ACC112 (cell line): ENCODE measurements at regions not wholly inside any gene's neighbourhood (a gene's known extent, or its start where the extent isn't known, plus 50 kb on each side); places are given as distances from the start of the nearest gene placed in this dataset.

Source experiments
- H2AFZ ChIP-seq: fragments of 200-600 bp; sonication (generic); one replicate; pipeline ENCODE4 v1.6.0; 2017; ENCODE audit warnings: antibody characterized with exemption, low read length; ENCODE audit not compliant: unreplicated experiment
- H3K27ac ChIP-seq: fragments of 200-600 bp; sonication (generic); 2 replicates; pipeline ENCODE4 v1.5.1; 2014; ENCODE audit warnings: low read depth, mild to moderate bottlenecking, antibody characterized with exemption, low read length, moderate library complexity
- H3K27me3 ChIP-seq: fragments of 200-600 bp; sonication (generic); 2 replicates; pipeline ENCODE4 v1.6.1; 2014; ENCODE audit warnings: mild to moderate bottlenecking, antibody characterized with exemption, low read length, moderate library complexity, mixed read lengths; ENCODE audit not compliant: insufficient read depth
- H3K36me3 ChIP-seq: fragments of 200-600 bp; sonication (generic); 2 replicates; pipeline ENCODE4 v1.6.1; 2016; ENCODE audit warnings: mild to moderate bottlenecking, antibody characterized with exemption, low read length, moderate library complexity, mixed read lengths; ENCODE audit not compliant: insufficient read depth
- H3K4me1 ChIP-seq: fragments of 200-600 bp; sonication (generic); one replicate; pipeline ENCODE4 v1.6.1; 2016; ENCODE audit warnings: low read length, mixed read lengths; ENCODE audit not compliant: insufficient read depth, unreplicated experiment, control insufficient read depth
- H3K4me3 ChIP-seq: fragments of 200-600 bp; sonication (generic); 2 replicates; pipeline ENCODE4 v1.5.1; 2014; ENCODE audit warnings: mild to moderate bottlenecking, low read depth, low read length
- H3K79me2 ChIP-seq: fragments of 200-600 bp; sonication (generic); one replicate; pipeline ENCODE4 v1.6.0; 2016; ENCODE audit warnings: low read length; ENCODE audit not compliant: control insufficient read depth, unreplicated experiment, insufficient read depth

DNA sequence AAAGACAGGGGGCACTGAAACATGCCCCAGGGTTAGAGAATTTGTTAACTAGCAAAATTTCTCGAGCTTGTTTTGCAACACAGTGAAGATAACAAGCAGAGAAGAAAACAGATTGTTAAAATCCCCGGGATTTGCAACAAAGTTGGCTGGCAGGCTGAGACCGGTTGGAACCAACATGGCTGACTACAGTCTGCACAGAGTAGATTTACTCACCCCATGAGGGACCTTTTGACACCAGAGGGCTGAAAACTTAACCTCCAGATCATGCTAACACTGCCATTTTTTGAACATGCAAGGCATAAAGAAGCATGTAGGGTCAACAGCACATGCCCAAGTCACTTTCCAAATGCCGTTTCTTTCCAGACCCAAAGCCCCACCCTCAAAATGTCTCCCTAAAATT is 95.2 kb upstream of the TMEM26 start:
- Histone ChIP-seq H3K27ac (no peak overlapping the region), H3K27me3 (no peaks in the 10 kb centered on the region), H3K4me1 (no peaks in the 10 kb centered on the region), H3K79me2 (no peaks in the 10 kb centered on the region), H3K4me3 (no peak overlapping the region), H3K36me3 (no peaks in the 10 kb centered on the region), H2AFZ (no peak overlapping the region)

DNA sequence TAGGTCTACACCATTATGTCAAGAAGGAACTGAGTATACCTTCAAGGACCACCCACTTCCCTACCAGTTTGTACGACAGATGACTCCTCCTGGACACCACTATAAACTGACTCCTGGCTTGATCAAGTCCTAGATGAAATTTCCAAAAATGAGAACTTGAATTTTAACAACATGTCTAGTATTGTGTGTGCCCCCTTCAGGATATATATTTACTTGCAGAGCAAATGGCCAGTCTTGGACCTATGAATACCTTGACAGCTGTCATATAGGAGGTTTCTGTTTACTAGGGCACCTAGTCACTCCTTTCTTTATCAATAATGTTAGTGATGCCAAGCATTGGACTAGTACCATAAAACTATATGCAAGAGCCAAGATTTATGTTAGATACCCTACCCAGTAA is 94.1 kb upstream of the TMEM26 start:
- no peaks in the 10 kb centered on the region for H3K27me3 ChIP-seq
- no peaks in the 10 kb centered on the region for H3K79me2 ChIP-seq
- H3K36me3 ChIP-seq, result no peaks in the 10 kb centered on the region
- no peak overlapping the region for H3K4me3 ChIP-seq
- no peak overlapping the region for H3K27ac ChIP-seq
- no peak overlapping the region for H2AFZ ChIP-seq
- no peaks in the 10 kb centered on the region for H3K4me1 ChIP-seq

DNA sequence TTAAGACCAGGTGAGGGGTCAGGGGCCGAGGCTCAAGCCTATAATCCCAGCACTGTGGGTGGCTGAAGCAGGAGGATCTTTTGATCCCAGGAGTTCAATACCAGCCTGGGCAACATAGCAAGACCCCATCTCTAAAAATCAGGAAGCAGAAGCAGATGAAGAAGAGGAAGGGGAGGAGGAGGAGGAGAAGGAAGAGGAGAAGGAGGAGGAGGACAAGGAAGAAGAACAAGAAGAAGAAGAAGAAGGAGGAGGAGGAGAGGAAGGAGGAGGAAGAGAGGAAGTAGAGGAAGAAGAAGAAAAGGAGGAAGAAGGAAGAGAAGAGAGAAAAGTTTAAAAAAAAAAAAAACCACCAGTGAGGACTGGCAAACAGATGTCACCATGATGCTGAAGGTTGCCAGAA is 92.0 kb upstream of the TMEM26 start:
- H3K36me3 ChIP-seq, result no peaks in the 10 kb centered on the region
- no peak overlapping the region for H3K4me3 ChIP-seq
- H2AFZ ChIP-seq, result no peak overlapping the region
- no peaks in the 10 kb centered on the region for H3K79me2 ChIP-seq
- no peak overlapping the region for H3K27ac ChIP-seq
- no peaks in the 10 kb centered on the region for H3K27me3 ChIP-seq
- H3K4me1 ChIP-seq, result no peaks in the 10 kb centered on the region

DNA sequence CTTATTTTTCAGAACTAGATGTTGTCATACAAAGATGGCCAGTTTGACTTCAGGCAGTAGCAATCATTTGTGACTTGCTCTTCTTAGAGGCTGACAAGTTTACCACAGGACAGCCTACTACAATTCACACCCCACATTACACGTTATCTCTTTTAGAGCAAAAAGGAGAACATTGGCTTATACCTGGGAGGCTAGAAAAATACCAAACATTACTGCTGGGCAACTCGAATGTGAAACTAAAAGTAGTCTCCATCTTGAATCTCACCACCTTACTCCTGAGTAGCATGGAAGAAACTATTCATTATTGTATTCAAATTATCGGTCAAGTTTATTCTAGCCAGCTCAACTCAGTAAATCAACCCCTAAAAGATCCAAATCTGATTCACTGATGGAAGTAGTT is 90.7 kb upstream of the TMEM26 start:
- Histone ChIP-seq H3K4me3 (no peak overlapping the region), H2AFZ (no peak overlapping the region), H3K79me2 (no peaks in the 10 kb centered on the region), H3K4me1 (no peaks in the 10 kb centered on the region), H3K27ac (no peak overlapping the region), H3K36me3 (no peaks in the 10 kb centered on the region), H3K27me3 (no peaks in the 10 kb centered on the region)

DNA sequence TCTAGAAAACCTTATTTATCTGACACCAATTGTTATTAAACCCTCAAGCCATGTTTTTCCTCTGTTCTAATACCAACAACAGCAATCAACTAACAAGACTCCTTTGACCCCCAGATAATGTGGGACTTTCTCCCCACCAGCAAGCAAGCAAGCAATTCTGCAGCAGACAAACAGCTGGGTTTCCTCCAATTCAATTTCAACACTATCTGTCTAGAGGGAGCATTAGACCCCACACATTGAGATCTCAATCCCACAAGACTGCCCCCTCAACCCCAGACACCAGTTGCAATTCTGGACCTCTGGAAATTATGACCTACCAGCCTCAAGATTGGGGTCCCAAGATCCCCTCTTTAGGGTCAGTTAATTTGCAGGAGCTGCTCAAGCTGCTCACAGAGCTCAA is 89.4 kb upstream of the TMEM26 start:
- H3K4me3 ChIP-seq, result no peak overlapping the region
- no peaks in the 10 kb centered on the region for H3K27me3 ChIP-seq
- no peaks in the 10 kb centered on the region for H3K36me3 ChIP-seq
- no peak overlapping the region for H2AFZ ChIP-seq
- no peaks in the 10 kb centered on the region for H3K4me1 ChIP-seq
- H3K79me2 ChIP-seq, result no peaks in the 10 kb centered on the region
- no peak overlapping the region for H3K27ac ChIP-seq

DNA sequence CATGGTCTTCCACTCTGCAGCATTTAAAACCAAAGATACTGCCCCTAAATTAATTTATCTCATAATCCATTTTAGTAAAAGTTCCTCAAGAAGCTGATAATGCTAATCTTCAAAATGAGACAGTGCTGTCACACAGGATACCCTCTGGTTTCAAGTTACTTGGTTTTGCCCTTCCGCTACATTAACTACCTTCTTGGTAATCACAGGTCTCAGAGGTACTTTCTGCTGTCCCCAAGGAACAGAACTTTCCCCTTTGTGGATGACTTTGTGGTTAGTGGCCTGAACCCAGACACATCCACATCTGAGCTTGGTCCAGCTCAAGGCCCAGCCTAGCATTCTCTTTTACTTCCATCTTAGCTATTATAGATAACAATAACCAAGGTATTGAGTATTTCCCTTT is 88.8 kb upstream of the TMEM26 start:
- Histone ChIP-seq H3K36me3 (no peaks in the 10 kb centered on the region), H2AFZ (no peak overlapping the region), H3K4me1 (no peaks in the 10 kb centered on the region), H3K27ac (no peak overlapping the region), H3K4me3 (no peak overlapping the region), H3K27me3 (no peaks in the 10 kb centered on the region), H3K79me2 (no peaks in the 10 kb centered on the region)

DNA sequence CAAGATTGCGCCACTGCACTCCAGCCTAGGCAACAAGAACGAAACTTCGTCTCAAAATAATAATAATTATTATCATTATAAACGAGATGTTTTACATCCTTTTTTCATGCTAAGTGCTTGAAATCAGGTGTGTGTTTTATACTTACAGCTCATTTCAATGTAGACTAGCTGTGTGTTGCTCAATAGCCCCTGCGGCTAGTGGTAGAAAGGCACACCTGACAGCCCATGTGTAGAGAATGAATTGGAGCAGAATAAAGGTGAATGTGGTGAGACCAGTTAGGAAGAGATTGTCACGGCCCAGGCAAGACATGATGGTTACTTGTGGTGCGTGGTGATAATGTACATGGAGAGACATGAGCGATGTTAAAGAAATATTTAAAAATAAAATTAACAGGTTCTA is 86.7 kb upstream of the TMEM26 start:
- Histone ChIP-seq H2AFZ (no peak overlapping the region), H3K4me1 (no peaks in the 10 kb centered on the region), H3K27ac (no peak overlapping the region), H3K36me3 (no peaks in the 10 kb centered on the region), H3K4me3 (no peak overlapping the region), H3K27me3 (no peaks in the 10 kb centered on the region), H3K79me2 (no peaks in the 10 kb centered on the region)

DNA sequence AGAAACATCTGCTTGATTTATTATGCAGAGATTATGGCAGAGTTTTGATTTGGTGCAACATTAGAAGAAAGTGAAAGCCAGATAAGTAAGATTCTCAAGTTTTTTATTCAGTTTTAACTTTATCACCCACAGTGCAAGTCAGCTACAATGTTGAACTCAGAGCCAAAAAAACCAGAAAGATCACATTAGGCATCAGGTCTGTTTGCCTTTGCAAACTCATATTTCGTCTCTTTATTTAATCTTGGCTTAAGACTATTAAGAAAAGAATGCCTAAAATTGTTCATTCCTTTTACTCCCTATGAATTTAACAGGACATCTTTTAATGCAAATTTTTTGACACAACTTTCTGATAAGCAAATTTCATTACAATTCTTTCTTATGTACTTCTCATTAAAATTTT is 76.0 kb upstream of the TMEM26 start:
- no peaks in the 10 kb centered on the region for H3K79me2 ChIP-seq
- H3K4me1 ChIP-seq, result no peaks in the 10 kb centered on the region
- H3K4me3 ChIP-seq, result no peak overlapping the region
- no peaks in the 10 kb centered on the region for H3K27me3 ChIP-seq
- H3K27ac ChIP-seq, result no peak overlapping the region
- H3K36me3 ChIP-seq, result no peaks in the 10 kb centered on the region
- H2AFZ ChIP-seq, result no peak overlapping the region

DNA sequence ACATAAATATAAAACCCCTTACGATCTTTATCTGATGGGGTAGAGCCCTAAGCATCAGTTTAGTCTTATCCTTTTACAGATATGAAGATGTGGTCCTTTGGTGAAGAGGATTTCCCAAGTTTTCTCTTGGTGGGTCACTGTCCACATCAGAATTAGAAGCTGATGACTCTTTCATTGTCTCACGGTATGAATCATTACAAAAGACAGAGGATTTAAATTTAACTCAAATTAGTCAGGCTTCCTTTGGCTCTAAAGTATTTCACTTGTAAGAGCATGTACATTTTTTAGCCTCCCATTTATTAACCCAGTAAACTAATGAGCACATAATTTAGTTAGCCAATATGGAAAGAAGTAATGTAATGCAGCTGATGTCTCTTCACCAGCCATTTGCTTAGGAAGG is 49.9 kb upstream of the TMEM26 start:
- Histone ChIP-seq H3K27ac (no peak overlapping the region), H3K4me1 (peaks cover 9% of the 10 kb centered on the region), H3K27me3 (no peaks in the 10 kb centered on the region), H2AFZ (no peak overlapping the region), H3K79me2 (no peaks in the 10 kb centered on the region), H3K36me3 (no peaks in the 10 kb centered on the region), H3K4me3 (no peak overlapping the region)
